Gastrocnemius medialis (tissue), 4 donors: ENCODE measurements at regions not wholly inside any gene's neighbourhood (a gene's known extent, or its start where the extent isn't known, plus 50 kb on each side); places are given as distances from the start of the nearest gene placed in this dataset.
"Not testable (repeated sequence)": the region's sequence is repeated elsewhere in the genome, so short reads cannot be mapped to it uniquely, and the experiment has no call there.

Experiments used
- ATAC-seq, 2 donors: fragments of 150-250 bp; one replicate each; pipeline ENCODE4 v1.9.1; 2016
- DNase-seq, 2 donors: peaks; one replicate each; pipeline ENCODE4 v3.0.0-alpha.2; 2019
- H3K27ac ChIP-seq, 4 donors: fragments of 200-600 bp; sonication (generic); 1 replicate in 1 of 4; 2 replicates in 3 of 4; pipeline ENCODE4 v1.5.1; 2016 to 2018; ENCODE audit warnings: mild to moderate bottlenecking in 2 of 4, moderate library complexity in 1 of 4
- H3K27me3 ChIP-seq, 3 donors: fragments of 200-600 bp; sonication (generic) in 2 of 3; 1 replicate in 1 of 3; 2 replicates in 2 of 3; pipeline versions ENCODE4 v1.5.1 to v1.6.0; 2016 to 2019; ENCODE audit warnings: mild to moderate bottlenecking in 1 of 3, moderate library complexity in 1 of 3
- H3K36me3 ChIP-seq, 2 donors: fragments of 200-600 bp; sonication (generic) in 1 of 2; one replicate each; pipeline ENCODE4 v1.5.1; 2017 to 2018
- H3K4me1 ChIP-seq, 2 donors: fragments of 200-600 bp; sonication (generic) in 1 of 2; one replicate each; pipeline ENCODE4 v1.5.1; 2016 to 2017; ENCODE audit warnings: mild to moderate bottlenecking in 2 of 2
- H3K4me3 ChIP-seq, 4 donors: fragments of 200-600 bp; sonication (generic) in 3 of 4; 1 replicate in 1 of 4; 2 replicates in 3 of 4; pipeline ENCODE4 v1.5.1; 2016 to 2019; ENCODE audit warnings: mild to moderate bottlenecking in 2 of 4
- H3K9me3 ChIP-seq, 3 donors: fragments of 200-600 bp; sonication (generic) in 2 of 3; 1 replicate in 1 of 3; 2 replicates in 2 of 3; pipeline ENCODE4 v1.5.1; 2016 to 2019
- POLR2A ChIP-seq, 2 donors: fragments of 450-650 bp; IDR thresholded peaks; one replicate each; pipeline ENCODE4 v1.6.1; 2017; ENCODE audit warnings: antibody characterized with exemption in 2 of 2, mild to moderate bottlenecking in 2 of 2, moderate library complexity in 2 of 2
- in situ Hi-C, 4 donors: fragments of 200-750 bp; cut with MboI; loops; one replicate each; pipeline versions ENCODE4 v1.15.0 to v1.8.0; 2017; ENCODE audit warnings: low sequenced_read_pairs in 4 of 4
- intact Hi-C: fragments of 100-400 bp; cut with DNase I; formaldehyde crosslinking; loops from one replicate; pipeline ENCODE4 v1.15.1; 2023; ENCODE audit warnings: low total_unique reads
- TF ChIP-seq, protein P1 (sequence below), 5 experiments: fragments of 450-650 bp in 3 of 5; fragments of 200-600 bp in 2 of 5; sonication (generic) in 2 of 5; IDR thresholded peaks in 4 of 5; conservative IDR thresholded peaks in 1 of 5; 1 replicate in 4 of 5; 2 replicates in 1 of 5; pipeline ENCODE4 v1.5.1; 2016 to 2019; ENCODE audit warnings: antibody characterized with exemption in 5 of 5, mild to moderate bottlenecking in 3 of 5, moderate library complexity in 3 of 5

DNA sequence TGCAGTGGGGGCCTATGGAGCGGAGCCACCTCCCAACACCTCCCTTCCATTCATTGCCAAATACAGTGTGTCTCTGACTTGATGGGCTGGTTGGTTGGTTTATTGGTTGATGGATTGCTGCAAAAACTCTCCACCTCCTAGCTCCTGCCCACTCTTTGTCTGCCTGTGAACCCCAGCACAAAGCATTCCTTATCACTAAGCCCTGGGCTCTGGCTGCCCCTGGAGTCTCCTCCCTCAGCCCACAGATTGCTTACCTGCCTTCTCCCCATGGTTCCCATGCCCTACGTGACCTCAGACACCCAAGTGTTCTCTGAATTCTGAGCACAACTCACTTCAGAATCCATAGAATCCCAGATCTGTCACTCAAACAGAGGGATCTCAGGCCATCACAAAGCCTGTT is 139.1 kb upstream of the TPM1 start:
- Histone ChIP-seq H3K27ac (no peak overlapping the region), H3K36me3 (no peaks in the 10 kb centered on the region), H3K27me3 (no peaks in the 10 kb centered on the region), H3K9me3 (no peaks in the 10 kb centered on the region), H3K4me1 (peaks cover 28 to 34% of the 10 kb centered on the region in 2 donors), H3K4me3 (no peak overlapping the region)
- intact Hi-C loops (loop anchor here (5.0 kb wide), 2 partner anchors 39 to 54 kb away; no protein-coding TSS in a partner anchor), in situ Hi-C loops (no loop called here)
- TF ChIP-seq, protein P1, sequence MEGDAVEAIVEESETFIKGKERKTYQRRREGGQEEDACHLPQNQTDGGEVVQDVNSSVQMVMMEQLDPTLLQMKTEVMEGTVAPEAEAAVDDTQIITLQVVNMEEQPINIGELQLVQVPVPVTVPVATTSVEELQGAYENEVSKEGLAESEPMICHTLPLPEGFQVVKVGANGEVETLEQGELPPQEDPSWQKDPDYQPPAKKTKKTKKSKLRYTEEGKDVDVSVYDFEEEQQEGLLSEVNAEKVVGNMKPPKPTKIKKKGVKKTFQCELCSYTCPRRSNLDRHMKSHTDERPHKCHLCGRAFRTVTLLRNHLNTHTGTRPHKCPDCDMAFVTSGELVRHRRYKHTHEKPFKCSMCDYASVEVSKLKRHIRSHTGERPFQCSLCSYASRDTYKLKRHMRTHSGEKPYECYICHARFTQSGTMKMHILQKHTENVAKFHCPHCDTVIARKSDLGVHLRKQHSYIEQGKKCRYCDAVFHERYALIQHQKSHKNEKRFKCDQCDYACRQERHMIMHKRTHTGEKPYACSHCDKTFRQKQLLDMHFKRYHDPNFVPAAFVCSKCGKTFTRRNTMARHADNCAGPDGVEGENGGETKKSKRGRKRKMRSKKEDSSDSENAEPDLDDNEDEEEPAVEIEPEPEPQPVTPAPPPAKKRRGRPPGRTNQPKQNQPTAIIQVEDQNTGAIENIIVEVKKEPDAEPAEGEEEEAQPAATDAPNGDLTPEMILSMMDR (IDR thresholded peaks at IDR 0.05 in 4 of 5, conservative IDR thresholded peaks at IDR 0.05 in 1 of 5), result no peak
- TF ChIP-seq POLR2A (IDR thresholded peaks at IDR 0.05), result no peak
- DNase-seq (no peak), ATAC-seq (no peak)

DNA sequence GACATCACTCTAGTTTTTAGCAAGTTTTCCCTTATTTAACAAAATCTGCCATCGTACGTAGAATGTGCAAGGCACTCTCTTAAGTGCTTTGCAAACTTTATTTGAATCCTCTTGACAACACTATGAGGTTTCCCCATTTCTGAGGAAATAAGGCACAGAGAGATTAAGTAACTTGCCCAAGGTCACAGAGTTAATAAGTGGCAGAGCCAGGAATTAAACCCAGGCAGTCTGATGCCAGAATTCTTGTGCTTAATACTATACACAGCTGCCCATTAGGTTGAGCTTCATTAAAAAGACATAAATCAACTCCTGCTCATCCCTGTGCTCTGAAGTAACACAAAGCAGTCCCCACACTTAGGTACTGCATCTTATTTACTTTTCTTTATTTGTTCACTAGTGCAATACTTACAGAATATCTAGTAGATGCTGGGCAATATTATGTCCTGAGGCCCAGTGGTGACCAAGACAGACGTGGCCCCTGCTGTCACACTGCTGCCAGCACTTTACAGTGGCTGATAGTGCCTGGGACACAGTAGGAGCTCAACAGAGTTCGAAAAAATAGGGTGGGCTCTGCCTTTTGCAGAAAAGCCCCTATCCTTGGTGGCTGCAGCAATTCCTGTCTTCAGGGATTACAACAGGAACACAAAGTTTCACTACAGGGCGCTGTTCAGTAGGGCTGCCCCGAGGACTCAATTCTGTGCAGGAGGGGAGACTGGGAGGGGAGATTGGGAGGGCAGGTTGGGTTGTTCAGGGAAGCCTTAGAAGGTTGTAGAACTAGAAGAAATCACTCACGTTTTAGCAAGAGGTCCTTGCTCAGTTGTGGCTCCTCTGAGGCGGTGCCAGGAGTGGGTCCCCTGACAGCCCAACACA is 138.3 kb upstream of the TPM1 start:
- intact Hi-C loops (loop anchor here (5.0 kb wide), 2 partner anchors 38 to 53 kb away; no protein-coding TSS in a partner anchor), in situ Hi-C loops (no loop called here)
- H3K36me3 ChIP-seq, result no peaks in the 10 kb centered on the region
- DNase-seq (no peak), ATAC-seq (no peak)
- no peak overlapping the region for H3K27ac ChIP-seq
- H3K27me3 ChIP-seq, result no peaks in the 10 kb centered on the region
- no peaks in the 10 kb centered on the region for H3K9me3 ChIP-seq
- TF ChIP-seq POLR2A (IDR thresholded peaks at IDR 0.05), result no peak
- TF ChIP-seq, protein P1 (IDR thresholded peaks at IDR 0.05 in 4 of 5, conservative IDR thresholded peaks at IDR 0.05 in 1 of 5), result no peak
- H3K4me3 ChIP-seq, result no peak overlapping the region
- peaks cover 25 to 26% of the 10 kb centered on the region in 2 donors for H3K4me1 ChIP-seq

DNA sequence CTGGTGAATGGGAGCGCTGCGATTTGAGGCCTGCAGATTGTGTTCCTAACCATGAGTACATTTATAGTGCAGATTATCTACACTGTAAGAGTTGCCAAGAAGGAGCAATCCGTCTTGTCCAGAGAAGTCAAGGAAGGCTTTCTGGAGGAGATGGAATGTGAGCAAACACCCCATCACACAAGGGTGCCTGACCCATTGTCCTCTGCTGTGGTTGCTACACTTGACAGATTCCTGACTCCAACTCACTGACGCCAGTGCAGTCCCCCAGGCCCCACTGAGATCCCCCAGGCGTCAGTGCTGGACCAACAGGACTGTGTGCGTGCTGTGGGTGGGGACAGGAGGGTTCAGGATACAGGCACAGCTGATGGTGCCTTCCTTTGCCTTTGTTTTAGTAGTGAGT is 135.9 kb upstream of the TPM1 start:
- H3K27me3 ChIP-seq, result no peaks in the 10 kb centered on the region
- no peak overlapping the region for H3K27ac ChIP-seq
- no peaks in the 10 kb centered on the region for H3K9me3 ChIP-seq
- H3K4me3 ChIP-seq, result no peak overlapping the region
- TF ChIP-seq, protein P1 (IDR thresholded peaks at IDR 0.05 in 4 of 5, conservative IDR thresholded peaks at IDR 0.05 in 1 of 5), result no peak
- no peak for TF ChIP-seq POLR2A (IDR thresholded peaks at IDR 0.05)
- intact Hi-C loops (no loop called here), in situ Hi-C loops (no loop called here)
- no peaks in the 10 kb centered on the region for H3K36me3 ChIP-seq
- DNase-seq (no peak), ATAC-seq (no peak)
- H3K4me1 ChIP-seq, result peaks cover 3 to 4% of the 10 kb centered on the region in 2 donors

DNA sequence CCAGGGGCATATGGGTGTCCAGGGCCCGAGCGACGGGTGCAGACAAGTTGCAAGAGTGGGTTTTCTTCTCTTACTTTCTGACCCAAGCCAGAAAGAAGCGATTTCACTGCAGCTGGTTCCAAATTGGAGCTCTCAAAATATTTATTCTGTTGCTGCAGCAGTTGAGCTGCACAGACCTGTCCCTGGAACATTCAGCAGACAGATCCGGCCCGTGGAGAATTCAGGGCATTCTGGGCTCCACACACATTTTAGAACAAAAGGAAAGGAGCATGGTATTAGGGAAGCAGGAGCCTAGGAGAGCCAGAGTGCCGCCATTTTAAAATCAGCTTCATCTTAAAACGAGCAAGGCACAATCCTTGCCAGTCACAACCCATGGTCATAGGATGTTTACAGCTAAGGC is 135.3 kb upstream of the TPM1 start:
- H3K36me3 ChIP-seq, result no peaks in the 10 kb centered on the region
- intact Hi-C loops (no loop called here), in situ Hi-C loops (no loop called here)
- no peak overlapping the region for H3K27ac ChIP-seq
- no peaks in the 10 kb centered on the region for H3K9me3 ChIP-seq
- H3K27me3 ChIP-seq, result no peaks in the 10 kb centered on the region
- peaks cover 0 to 2% of the 10 kb centered on the region in 2 donors for H3K4me1 ChIP-seq
- DNase-seq (no peak), ATAC-seq (no peak)
- TF ChIP-seq, protein P1 (IDR thresholded peaks at IDR 0.05 in 4 of 5, conservative IDR thresholded peaks at IDR 0.05 in 1 of 5), result no peak
- H3K4me3 ChIP-seq, result no peak overlapping the region

DNA sequence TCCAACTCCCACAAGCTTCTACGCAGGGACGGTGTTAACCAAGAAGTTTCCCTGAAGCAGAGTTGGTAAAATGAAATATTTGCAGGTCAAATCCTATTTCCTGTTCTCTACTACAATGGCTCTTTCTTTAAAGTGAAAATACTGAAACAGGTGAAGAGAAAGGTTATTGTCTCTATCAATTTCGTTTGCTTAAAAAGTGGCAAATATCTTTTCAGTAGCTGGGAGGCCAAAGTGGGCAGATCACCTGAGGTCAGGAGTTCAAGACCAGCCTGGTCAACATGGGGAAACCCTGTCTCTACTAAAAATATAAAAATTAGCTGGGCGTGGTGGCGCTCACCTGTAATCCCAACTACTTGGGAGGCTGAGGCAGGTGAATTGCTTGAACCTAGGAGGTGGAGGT is 134.2 kb upstream of the TPM1 start:
- H3K4me1 ChIP-seq, DNase-seq, H3K27me3 ChIP-seq, H3K4me3 ChIP-seq, H3K36me3 ChIP-seq, intact Hi-C loops, ATAC-seq, H3K27ac ChIP-seq, H3K9me3 ChIP-seq, in situ Hi-C loops: not testable (repeated sequence)
